Frontal cortex (tissue), 3 donors: ENCODE measurements at regions not wholly inside any gene's neighbourhood (a gene's known extent, or its start where the extent isn't known, plus 50 kb on each side); places are given as distances from the start of the nearest gene placed in this dataset.

ENCODE experiments used
- DNase-seq, 2 donors: peaks; one replicate each; pipeline ENCODE4 v3.0.0; 2012; ENCODE audit warnings: low spot score in 2 of 2
- FAIRE-seq: peaks from 2 replicates; lab custom pipeline; 2012; peaks lifted over from hg19 to GRCh38; lab: Jason Lieb, UNC
- donor health status: control.
- donor health status: control.
- donor health status: control.

GRCh38 chr3:30945291-30945690 lies 50.8 kb upstream of the GADL1 start:
- FAIRE-seq: no peak
- DNase-seq: no peak

GRCh38 chr3:30948426-30948825 lies 54.0 kb upstream of the GADL1 start:
- DNase-seq (no peak), FAIRE-seq (no peak)

- FAIRE-seq (no peak), DNase-seq (no peak)
Measured at GRCh38 chr3:30951826-30952225, 57.4 kb upstream of the GADL1 start.

- no peak for FAIRE-seq
- no peak for DNase-seq
Measured at GRCh38 chr3:30952786-30953185, 58.3 kb upstream of the GADL1 start.

GRCh38 chr3:30954426-30954825 lies 60.0 kb upstream of the GADL1 start:
- DNase-seq (no peak), FAIRE-seq (no peak)

- FAIRE-seq: no peak
- no peak for DNase-seq
Measured at GRCh38 chr3:30962084-30962483, 67.6 kb upstream of the GADL1 start.

GRCh38 chr3:30962493-30962892 lies 68.0 kb upstream of the GADL1 start:
- FAIRE-seq: no peak
- no peak for DNase-seq

- DNase-seq (no peak), FAIRE-seq (no peak)
Measured at GRCh38 chr3:30963223-30963722, 68.8 kb upstream of the GADL1 start.

- FAIRE-seq: no peak
Measured at GRCh38 chr3:30964612-30965011, 70.2 kb upstream of the GADL1 start.

GRCh38 chr3:30966896-30967295 lies 72.4 kb upstream of the GADL1 start:
- DNase-seq (no peak), FAIRE-seq (no peak)

More at GRCh38 chr3:30964612-30965011, 70.2 kb upstream of the GADL1 start:
- DNase-seq: no peak

GRCh38 chr3:30970183-30970582 lies 75.7 kb upstream of the GADL1 start:
- DNase-seq: no peak
- no peak for FAIRE-seq

GRCh38 chr3:30972449-30972848 lies 78.0 kb upstream of the GADL1 start:
- FAIRE-seq (no peak), DNase-seq (no peak)

GRCh38 chr3:30974071-30974470 lies 79.6 kb upstream of the GADL1 start:
- no peak for FAIRE-seq
- DNase-seq: no peak

GRCh38 chr3:30977592-30977991 lies 83.1 kb upstream of the GADL1 start:
- DNase-seq: no peak
- no peak for FAIRE-seq

GRCh38 chr3:30980993-30981392 lies 86.5 kb upstream of the GADL1 start:
- FAIRE-seq (no peak), DNase-seq (no peak)

GRCh38 chr3:30982416-30983075 lies 88.1 kb upstream of the GADL1 start:
- FAIRE-seq (no peak), DNase-seq (no peak)

- no peak for DNase-seq
- no peak for FAIRE-seq
Measured at GRCh38 chr3:30984855-30985749, 90.6 kb upstream of the GADL1 start.

GRCh38 chr3:30986551-30986950 lies 92.1 kb upstream of the GADL1 start:
- DNase-seq (no peak), FAIRE-seq (no peak)

- no peak for DNase-seq
- FAIRE-seq: no peak
Measured at GRCh38 chr3:30988769-30989168, 94.3 kb upstream of the GADL1 start.

- FAIRE-seq: no peak
- DNase-seq: no peak
Measured at GRCh38 chr3:30989276-30990030, 95.0 kb upstream of the GADL1 start.
